HS-27A (cell line): ENCODE measurements at regions not wholly inside any gene's neighbourhood (a gene's known extent, or its start where the extent isn't known, plus 50 kb on each side); places are given as distances from the start of the nearest gene placed in this dataset.
A peak's percentile ranks its signal among the peaks of the same experiment; 100 is the strongest.
"Not testable (repeated sequence)": the region's sequence is repeated elsewhere in the genome, so short reads cannot be mapped to it uniquely, and the experiment has no call there.

Experiments
- DNase-seq: peaks from one replicate; pipeline ENCODE4 v3.0.0-alpha.2; 2012; ENCODE audit warnings: low read depth, missing footprints

DNA sequence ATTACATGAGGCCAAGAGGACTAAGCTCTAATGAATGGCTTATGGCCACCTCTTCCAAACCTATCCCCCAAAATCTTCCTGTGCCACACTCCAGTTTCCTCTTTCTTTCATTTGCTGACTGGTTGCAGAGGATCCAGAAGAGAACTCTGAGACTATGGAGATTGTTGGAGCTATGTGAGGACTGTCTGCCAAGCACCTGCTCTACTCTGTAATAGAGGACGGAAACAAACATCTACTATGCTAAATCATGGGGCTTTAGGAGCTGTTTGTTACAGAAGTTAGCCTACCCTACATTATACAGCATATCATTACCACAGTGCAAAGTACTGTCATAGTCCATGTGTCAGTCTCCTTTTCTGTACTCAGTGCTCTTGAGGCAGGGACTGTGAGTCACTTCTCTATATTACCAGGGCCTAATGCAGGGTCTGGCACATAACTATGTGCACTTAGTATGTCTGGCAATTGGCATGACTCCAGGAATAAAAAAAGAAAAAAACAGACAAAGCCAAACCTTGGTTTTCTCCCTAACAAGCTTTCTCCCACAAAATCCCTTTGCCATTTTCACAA, 95.1 kb downstream of the RPAP3 start:
- DNase-seq = no peak

GRCh38 chr12:47609806-47610205, 96.0 kb downstream of the RPAP3 start:
- DNase-seq = no peak

DNA sequence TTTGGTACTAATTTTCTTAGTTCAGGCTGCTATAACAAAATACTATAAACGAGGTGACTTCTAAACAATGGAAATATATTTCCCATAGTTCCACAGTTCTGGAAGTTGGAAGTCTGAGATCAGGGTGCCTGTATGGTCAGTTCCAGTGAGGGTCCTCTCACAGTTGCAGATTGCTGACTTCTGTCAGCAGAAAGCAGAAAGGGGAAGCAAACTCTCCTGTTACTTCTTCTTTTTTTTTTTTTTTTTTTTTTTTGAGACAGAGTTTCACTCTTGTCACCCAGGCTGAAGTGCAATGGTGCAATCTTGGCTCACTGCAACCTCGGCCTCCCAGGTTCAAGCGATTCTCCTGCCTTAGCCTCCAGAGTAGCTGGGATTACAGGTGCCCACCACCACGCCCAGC, 97.2 kb downstream of the RPAP3 start:
- not testable (repeated sequence) for DNase-seq

- DNase-seq = peak; percentile 17
Measured at GRCh38 chr12:47604221-47604873, 101.5 kb downstream of the RPAP3 start.

- no peak for DNase-seq
Measured at GRCh38 chr12:47602949-47603558, 102.8 kb downstream of the RPAP3 start.

- no peak for DNase-seq
Measured at GRCh38 chr12:47602325-47602724, 103.5 kb downstream of the RPAP3 start.

DNA sequence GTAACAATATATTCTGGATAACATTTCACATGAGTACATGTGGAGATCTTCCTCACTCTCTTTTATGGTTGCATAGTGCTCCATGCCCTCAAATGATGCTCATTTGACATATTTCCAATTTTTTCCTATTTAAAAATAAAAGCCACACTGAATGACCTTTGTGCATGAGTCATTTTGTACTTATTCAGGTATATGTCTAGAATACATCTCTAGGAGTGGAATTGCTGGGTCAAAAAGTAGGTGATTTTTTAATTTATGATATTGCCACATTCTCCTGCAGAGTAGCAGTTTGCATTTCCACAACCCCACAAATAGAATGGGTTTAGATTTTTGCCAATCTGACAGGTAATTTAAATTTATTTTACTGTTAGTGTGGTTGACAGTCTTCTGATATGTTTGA, 104.8 kb downstream of the RPAP3 start:
- DNase-seq = no peak

DNA sequence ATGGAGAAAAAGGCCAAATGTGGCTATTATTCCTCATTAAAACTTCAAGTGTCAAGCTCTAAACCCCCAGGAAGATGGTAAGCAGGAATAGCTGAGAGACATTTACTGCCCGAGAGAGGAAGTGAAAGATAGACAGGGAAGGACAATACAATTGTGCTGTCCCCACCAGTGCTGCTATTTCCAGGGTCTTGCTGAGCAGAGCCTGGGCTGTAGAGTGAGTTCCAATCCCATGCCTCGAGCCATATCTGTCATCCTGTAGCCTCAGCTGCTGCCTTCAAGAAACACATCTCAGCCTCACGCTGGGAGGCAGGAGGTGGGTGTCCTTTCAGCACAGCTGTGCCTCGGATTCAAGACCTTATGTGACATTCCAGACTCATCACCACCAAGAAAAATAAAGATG, 114.0 kb downstream of the RPAP3 start:
- DNase-seq = no peak

GRCh38 chr12:47591361-47591791, 114.5 kb downstream of the RPAP3 start:
- no peak for DNase-seq

DNA sequence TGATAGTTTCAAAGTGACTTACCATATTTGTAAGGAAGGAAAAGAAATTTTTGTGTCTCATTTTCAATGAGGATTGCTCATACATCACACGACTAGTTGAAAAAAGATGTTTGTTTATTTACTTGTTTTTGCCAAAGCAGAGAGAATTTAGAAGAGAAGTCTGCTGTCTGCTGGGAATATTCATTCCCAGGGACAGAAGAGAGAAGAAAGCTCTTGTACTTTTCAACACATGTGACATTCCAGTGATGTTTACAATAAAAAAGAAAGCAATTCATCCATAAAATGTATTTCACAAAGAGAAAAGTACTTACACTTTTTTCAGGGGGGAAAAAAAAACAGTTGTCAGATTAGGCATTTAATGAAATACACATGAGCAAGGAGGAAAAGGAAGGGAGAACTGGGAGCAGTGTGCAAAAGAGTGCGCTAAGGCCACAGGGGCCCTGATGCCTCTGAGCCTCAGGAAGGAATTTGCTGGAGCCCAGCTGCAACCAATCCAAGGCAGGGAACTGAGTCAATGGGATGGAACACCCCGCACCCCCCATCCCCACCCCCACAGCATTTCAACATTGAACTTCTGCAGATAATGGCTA, 115.0 kb downstream of the RPAP3 start:
- DNase-seq = no peak

- no peak for DNase-seq
Measured at GRCh38 chr12:47586952-47587669, 118.7 kb downstream of the RPAP3 start.

GRCh38 chr12:47585507-47585906, 120.3 kb downstream of the RPAP3 start:
- DNase-seq = no peak

- DNase-seq = no peak
Measured at GRCh38 chr12:47578836-47579235, 127.0 kb downstream of the RPAP3 start.

DNA sequence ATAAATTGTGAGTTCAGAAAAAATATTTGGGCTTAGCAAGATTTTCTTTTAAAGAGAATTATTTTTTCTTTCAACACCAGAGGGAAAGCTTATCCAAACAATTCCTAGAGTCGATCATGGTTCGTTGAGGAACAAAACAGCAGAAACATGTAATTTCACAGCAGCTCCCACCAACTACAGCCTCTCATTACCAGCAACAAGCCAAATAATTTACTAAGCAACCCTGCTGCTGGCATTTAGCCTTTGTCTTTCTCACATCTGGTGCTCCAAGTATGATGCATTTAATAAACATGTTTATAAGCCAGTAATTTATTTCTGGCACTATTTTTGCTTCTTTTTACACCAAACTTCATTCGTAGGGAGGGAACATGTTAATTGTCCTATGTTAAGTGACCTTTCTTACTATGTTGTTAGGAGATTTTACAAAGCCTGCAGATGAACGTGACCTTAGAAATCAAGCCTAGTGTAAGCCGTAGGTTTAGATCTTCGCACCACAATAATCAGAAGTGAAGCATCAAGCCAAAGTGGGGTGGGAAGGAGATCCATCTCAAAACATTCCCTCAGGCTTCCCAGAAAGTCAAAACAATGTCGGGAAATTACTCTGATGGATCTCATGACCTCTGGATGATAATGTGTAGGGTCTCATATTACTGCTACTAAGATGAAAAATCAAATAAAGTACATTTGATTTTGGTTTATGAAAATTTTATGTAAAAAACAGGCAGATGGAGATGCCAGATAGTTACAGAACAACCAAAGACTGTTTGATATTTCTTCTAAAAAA, 128.4 kb downstream of the RPAP3 start:
- no peak for DNase-seq

DNA sequence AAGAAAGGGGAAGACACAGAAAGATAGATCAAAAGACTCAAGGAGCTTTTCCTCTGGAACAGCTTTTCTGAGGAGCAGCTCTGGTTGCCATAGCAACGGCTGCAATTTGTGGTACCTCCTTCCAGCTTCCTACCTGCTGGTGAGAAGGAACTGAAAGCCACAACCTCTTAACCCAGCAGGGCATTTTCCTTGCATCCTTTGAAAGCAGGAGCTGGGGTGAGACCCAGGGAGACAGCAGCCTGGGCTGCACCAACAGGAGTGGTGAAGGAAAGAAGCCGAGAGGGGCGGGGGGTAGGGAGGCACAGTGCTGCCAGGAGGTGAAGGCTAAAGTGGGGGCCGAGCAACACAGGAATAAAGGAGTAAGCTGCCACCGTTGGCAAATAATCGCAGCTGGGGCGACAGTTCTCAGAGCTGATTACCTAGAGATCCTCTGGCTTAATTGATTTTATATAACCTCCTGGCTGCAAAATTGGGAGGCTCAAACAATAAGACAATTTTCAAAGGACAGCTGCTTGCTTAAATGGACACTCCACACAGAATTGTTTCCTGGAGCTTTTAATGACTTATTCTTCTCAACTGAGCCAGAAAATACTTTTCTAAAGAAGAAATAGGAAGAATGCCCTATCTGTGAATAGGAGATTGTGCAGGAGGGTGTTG, 129.4 kb downstream of the RPAP3 start:
- no peak for DNase-seq

DNA sequence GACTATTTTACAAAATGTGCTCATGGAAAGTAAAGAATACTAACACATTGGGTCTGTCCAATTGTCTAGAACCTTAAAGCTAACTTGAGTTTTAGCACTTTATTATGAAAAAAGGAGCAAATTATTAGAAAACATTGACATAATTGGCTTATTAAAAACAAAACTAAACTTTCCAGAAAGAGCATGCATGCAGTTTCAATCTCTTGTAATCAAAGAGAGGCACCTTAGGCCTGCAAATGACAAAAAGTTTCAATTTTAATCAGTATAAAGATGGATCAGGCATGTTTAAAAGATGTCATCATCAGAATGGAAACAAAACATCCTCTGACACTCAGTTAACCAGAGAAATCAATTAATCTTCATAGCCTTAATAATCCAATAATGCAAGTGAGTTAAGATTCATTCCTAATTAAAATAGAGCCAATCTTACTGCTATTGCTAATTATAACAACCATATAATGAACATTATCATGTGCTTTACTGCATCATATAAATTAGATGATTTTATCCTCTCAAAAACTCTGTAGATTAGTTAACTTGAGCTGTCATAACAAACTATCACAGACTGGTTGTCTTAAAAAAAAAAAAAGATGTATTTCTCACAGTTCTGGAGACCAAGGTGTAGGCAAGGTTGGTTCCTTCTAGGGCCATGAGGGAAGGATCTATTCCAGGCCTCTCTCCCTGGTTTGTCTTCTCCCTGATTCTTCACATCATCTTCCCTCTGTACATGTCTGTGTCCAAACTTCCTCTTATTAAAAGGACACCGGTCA, 131.4 kb downstream of the RPAP3 start:
- DNase-seq = no peak

GRCh38 chr12:47573146-47573659, 132.6 kb downstream of the RPAP3 start:
- DNase-seq = no peak

DNA sequence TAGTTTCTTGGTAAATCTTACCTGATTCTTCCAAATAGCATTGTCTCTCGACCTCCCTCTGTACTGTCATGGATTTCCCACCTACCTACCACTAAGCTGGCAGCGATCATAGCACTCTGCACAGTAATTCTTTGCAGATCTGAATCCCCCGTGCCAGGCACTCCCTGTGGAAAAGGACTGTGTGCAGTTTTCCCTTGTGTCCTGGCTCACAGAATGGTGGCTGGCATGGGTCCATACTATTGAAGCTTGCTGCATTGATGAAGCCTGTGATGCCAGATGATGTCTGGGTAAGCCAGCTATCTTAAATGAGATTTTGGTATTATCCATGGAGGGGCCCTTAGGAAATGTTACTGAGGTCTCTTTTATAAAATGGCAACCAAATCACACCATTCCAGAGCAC, 135.7 kb downstream of the RPAP3 start:
- DNase-seq = no peak

- no peak for DNase-seq
Measured at GRCh38 chr12:47562201-47562600, 143.6 kb downstream of the RPAP3 start.

DNA sequence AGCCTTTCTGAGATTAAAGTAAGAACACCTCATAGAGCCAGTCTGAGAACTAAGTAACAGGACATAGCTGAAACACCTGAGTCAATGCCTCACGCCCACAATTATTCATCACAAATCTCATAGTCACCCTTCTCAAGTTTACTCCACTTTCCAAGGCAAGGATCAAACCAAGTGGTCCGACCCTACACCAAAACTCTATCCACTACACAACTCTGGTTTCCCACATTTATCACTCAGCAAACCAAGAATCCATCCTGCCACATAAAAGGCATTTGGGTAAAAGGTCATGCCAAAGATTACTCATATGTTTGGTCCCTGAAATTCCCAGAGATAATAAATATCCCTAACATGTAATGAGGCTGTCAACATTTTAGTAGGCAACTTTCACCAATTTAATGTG, 144.1 kb downstream of the RPAP3 start:
- no peak for DNase-seq
